SKM-1 (cell line): ENCODE measurements at regions not wholly inside any gene's neighbourhood (a gene's known extent, or its start where the extent isn't known, plus 50 kb on each side); places are given as distances from the start of the nearest gene placed in this dataset.
A peak's percentile ranks its signal among the peaks of the same experiment; 100 is the strongest.
"Not testable (repeated sequence)": the region's sequence is repeated elsewhere in the genome, so short reads cannot be mapped to it uniquely, and the experiment has no call there.

ENCODE experiments used
- DNase-seq: peaks from one replicate; lab custom pipeline; 2025; ENCODE audit not compliant: unreplicated experiment; lab: John Stamatoyannopoulos, UW

DNA sequence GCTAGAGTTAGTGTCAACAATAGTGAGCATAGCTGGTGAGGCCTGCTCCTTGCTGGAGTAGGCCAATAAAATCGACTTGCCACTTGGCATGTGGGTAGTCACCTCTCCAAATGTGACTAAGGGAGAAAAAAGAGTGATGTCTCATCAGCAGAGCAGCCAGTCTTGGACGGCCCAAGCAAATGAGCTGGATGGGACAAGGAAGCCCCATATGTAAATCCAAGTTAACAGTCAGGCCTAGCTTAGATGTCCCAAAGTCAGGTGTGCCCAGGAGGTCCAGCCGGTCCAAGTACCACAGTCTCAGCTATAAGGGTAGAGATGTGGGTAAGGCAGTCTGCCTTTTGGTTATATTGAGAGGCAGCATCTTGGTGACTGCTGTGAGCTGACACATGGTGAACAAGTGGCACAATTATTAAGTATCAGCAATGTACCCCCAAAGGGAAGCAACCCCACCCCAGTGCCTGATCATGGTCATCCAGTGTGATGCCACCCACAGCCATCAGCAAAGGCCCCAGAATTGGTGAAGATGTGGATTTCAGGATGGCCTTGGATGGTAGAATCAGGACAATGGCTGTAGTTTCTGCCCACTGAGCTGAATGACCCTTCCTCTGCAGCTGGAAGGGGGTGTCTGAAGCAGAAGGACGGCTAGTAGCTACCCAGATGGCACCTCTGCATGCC is 83.4 kb downstream of the TNFRSF13B start:
- no peak for DNase-seq

GRCh38 chr17:16887523-16888095 is 84.3 kb downstream of the TNFRSF13B start:
- DNase-seq = no peak

DNA sequence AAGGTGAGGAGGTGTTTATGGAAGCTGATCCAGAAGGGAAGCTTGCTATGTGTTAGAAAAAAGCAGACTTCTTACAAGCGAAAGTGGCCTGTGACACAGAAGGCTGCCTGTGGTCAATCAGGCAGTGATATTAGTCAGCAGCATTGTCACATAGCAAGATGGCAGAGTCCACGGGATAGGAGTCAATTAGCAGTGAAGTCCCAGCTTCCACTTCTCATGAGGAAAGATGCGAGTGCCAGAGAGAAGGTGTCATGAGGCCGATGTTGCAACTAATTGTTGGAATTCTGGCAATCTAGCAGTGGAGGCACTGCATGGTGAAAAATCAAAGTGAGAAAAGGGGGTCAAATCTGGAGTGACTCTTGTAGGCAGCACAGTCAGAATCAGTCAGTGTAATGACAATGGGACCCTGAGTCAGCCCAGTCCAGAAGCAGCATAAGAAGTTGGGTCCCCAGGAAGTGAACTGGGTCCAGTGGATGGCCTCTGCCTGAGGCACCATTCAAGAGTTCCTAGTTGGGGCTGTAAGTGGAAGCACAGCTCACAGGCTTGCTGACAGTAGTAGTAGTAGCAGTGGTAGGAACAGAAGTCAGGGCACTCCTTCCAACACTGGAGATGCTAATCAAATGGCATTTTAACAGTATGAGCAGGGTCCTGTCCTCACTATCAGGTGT is 85.1 kb downstream of the TNFRSF13B start:
- DNase-seq = no peak

- not testable (repeated sequence) for DNase-seq
Observed at GRCh38 chr17:16885204-16885603, 86.7 kb downstream of the TNFRSF13B start.

DNA sequence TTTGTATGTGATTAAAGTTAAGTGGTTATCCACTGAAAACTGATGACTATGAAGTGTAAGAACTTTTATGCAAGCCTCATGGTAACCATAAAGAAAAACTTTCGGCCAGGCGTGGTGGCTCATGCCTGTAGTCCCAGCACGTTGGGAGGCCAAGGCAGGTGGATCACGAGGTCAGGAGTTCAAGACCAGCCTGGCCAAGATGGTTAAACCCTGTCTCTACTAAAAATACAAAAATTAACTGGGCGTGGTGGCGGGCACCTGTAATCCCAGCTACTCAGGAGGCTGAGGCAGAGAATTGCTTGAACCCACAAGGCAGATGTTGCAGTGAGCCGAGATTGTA is 89.0 kb downstream of the TNFRSF13B start:
- DNase-seq = not testable (repeated sequence)

- no peak for DNase-seq
Observed at GRCh38 chr17:16882243-16882925, 89.5 kb downstream of the TNFRSF13B start.

- DNase-seq = no peak
Observed at GRCh38 chr17:16881239-16881924, 90.5 kb downstream of the TNFRSF13B start.

- no peak for DNase-seq
Observed at GRCh38 chr17:16880843-16881230, 91.1 kb downstream of the TNFRSF13B start.

DNA sequence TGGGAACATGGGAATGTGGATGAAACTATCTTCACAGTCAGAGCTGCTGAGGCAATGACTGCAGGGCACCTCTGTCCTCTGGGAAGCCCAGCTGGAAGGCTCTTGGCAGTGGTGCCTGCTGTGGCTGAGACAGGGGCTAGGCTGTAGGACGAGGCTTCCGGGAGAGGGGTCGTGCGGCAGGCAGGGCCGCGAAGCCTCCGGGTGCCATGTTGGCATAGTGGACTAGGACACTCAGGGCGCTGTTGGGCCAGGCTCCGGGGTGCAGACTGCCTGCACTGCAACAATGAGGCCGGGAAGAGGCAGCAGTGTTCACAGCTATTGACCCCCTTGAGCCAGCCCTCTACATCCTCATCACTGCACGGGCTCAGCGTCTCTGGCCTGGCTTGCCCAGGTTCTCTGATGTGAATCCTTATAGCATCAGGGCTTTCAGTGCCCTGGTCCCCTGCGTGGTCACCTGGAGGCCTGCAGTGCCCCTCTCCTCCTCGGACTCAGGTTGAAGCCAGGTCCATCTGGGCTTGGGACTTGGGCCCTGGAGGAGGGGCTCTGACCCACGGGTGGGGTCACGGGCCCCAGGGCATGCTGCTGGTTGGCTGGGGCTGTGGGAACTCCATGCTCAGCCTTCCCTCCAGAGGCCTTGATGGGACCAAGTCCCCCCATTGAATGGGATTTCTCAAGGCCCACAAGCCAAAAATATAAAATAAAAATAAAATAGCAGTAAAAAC is 91.6 kb downstream of the TNFRSF13B start:
- DNase-seq = no peak

- DNase-seq = no peak
Observed at GRCh38 chr17:16879686-16880085, 92.2 kb downstream of the TNFRSF13B start.

GRCh38 chr17:16878606-16879005 is 93.3 kb downstream of the TNFRSF13B start:
- no peak for DNase-seq

DNA sequence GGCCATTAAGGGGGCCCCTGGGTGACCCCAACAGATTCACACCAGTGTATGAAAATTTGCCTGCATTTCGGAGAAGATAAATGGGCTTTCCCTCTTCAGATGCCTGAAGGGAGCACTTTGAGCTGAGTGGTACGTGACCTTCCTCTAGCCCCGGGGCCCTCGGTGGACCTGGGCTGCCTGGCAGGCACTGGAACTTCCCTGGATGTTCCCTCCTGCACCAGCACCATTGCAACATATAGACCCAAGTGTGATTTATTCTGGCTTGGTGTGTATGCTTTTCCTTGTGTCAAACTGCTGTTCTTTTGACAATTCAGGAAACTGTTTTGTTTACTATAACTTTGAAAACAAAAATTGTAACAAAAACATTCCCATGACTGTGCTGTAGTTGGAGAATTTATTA is 93.8 kb downstream of the TNFRSF13B start:
- DNase-seq = no peak

DNA sequence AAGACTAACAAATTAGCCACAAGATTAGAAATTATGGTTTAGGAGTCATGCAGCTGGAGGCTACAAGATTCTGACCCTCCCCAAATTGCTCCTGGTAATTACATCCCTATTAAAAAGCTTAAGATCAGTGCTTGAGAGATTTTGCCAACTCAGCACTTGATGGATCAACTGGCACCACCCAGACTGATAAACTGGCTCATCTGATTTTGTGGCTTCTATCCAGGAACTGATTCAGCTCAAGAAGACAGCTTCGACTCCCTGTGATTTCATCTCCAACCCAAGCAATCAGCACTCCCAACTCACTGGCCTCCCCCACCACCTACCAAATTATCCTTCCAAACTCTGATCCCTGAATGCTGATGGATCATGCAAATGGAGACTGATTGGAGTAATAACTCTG is 94.8 kb downstream of the TNFRSF13B start:
- DNase-seq = no peak

- DNase-seq = no peak
Observed at GRCh38 chr17:16875662-16876061, 96.3 kb downstream of the TNFRSF13B start.

DNA sequence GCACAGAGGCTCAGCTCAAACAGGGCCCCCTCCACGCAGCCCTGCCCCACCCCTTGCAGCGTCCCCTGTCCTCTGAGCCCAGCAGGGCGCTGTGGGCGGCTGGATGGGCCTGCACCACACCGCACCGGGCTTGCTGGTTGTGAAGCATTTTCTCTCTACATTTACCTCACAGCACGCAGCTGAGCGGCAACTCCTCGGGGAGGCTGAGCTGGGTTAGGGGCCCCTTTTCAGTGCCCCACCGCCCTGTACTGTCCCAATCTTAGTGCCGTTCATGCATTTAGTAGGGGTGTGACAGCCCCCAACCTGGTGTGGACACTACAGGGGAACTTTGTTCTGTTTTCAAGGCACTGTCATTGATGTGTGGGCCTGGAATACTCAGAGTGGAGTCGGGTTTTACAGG is 97.7 kb downstream of the TNFRSF13B start:
- not testable (repeated sequence) for DNase-seq

DNA sequence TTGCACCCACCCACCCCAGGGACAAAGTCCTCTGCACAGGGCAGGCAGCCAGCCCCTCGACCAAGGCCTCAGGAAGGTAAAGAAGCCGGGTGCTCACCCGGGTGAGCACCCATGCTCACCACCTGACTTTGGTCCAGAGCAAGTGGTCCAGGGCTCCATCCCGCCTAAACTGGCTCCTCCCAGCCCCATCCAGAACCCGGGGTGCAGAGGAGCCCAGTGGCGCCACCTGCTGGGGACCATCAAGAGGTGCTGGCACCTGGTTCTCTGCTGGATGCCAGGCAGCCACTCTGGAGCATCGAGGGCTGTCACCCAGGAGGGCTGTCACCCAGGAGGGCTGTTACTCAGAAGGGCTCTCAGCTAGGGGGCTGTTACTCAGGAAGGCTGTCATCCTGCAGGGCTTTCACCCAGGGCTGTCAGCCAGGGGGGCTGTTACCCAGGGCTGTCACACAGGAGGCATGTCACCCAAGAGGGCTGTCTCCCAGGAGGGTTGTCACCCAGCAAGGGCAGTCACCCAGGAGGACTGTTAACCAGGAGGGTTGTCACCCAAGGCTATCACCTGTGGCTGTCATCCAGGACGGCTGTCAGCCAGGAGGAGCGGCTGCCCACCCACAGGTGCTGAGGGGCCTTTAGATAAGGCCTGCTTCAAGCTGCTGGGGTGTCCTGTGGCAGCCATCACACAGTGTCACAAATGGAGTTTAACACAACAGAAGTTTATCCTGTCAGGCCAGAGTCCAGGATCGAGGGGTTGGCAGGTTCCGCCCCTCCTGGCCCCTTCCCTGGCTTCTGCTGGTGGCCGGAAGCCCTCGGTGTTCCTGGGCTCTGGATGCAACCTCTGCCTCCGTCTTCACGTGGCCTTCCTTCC is 98.5 kb downstream of the TNFRSF13B start:
- DNase-seq = peak; percentile 16

DNA sequence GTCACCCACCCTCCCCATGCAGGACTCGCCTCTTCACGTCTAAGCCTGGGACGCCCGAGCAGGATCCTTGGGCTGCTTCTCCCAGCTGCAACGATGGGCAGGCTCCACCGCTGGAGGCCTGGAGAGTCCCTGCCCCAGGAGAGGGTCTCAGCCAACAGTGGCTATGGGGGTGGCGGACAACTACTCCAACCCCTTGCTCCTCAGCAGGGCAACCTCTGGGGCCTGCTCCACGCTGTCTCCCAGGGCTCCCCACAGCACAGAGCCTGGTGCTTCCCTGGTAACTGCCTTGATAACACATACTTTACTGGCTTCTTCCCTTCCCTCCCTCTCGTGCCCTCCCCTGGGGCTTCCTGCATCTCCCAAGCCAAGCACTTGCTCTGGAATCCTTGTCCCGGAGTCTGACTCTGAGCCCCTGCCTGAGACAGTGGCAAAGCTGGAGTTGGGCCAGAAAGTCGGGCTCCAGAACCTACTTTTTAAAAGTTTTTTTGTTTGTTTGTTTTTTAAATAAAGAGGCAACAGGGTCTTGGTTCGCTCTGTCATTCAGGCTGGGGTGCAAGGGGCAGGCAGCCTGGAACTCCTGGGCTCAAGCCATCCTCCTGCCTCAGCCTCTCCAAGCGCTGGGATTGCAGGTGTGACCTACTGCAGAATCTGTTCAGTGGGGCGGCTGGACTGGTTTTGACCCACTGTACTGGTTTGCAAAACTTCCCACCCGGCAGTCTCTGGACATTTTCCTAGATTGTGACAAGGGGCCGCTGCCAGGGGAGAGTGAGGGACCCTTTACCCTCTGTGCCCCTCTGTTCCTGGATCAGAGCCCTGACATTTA is 99.4 kb downstream of the TNFRSF13B start:
- DNase-seq = no peak

DNA sequence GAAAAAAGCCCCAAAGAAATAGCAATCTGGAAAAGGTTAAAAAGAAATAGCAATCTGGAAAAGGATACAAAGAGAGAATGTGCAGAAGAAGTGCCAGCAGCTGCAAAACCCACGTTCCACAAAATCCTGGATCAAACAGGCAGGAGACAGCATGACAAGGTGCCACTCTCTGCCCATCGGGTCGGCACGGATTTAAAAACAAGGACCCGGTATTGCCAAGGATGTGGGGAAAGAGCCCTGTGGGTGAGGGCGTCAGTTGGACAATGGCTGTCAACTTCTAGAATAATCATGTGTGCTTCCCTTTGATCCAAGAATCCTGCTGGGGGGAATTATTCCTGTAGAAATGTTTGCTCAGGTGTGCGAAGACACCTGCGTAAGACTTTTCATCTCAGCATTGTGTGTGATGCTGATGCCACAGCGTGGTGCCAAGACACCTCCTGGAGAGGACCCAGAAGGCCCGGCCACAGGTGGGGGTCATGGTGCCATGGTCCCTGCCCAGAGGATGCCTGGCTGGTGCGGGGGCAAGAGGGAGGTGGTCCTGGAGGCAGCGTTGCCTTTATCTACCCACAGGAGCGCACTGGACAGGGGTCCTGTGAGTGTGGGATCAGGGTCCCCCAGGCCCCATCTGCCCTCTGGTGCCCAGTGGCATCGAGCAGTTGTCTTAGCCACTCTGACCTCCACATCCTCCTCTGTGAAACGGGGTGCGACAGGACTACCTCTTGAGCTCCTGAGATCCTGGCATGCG is 100.3 kb downstream of the TNFRSF13B start:
- not testable (repeated sequence) for DNase-seq
